ENCODE measurements at regions not wholly inside any gene's neighbourhood (a gene's known extent, or its start where the extent isn't known, plus 50 kb on each side); places are given as distances from the start of the nearest gene placed in this dataset.

GRCh38 chr18:34598120-34598635 is 111.9 kb upstream of the DTNA start:
- peak; percentile 29 for DNase-seq
- dilution Hi-C loops (cut with HindIII; ENCODE audit: low sequenced_read_pairs, unreplicated experiment), result no loop called here
- no CpG with 5 or more reads among the region's 4 CpGs for WGBS, 2 experiments (ENCODE audit: extremely low coverage in 2 of 2, insufficient read length in 1 of 2)
- no peak overlapping the region for H3K9ac ChIP-seq (ENCODE audit: low read depth, low read length)
- H3K23ac ChIP-seq (ENCODE audit: low read depth, low read length), result no peak overlapping the region
- no peak overlapping the region for H3K14ac ChIP-seq (replicated peaks; ENCODE audit: low read depth, low read length)
- H3K27me3 ChIP-seq (ENCODE audit: control insufficient read depth, insufficient read depth, low read length), result peaks cover 2% of the 10 kb centered on the region; the same call in 1 of the 2 replicates
- H3K4me2 ChIP-seq (ENCODE audit: low read depth, low read length), result 0 out of 2 replicates have a peak overlapping the region, but pooled peaks have one; percentile 40
- H2BK120ac ChIP-seq (ENCODE audit: low read depth, low read length), result no peak overlapping the region
- ATAC-seq (ENCODE audit: low read depth), result peak; percentile 9; the same call in 1 of the 2 replicates
- POLR2A ChIA-PET (ENCODE audit: unreplicated experiment), result no interaction called here
- CTCF ChIA-PET, result interaction anchor here (0.6 kb wide), 1 partner anchor 235 kb away, joined by 3 read pairs; no protein-coding TSS in a partner anchor
- H2AFZ ChIP-seq (replicated peaks; ENCODE audit: low read length, poor library complexity), result no peak overlapping the region
- no peak overlapping the region for H3K4ac ChIP-seq (ENCODE audit: low read depth, low read length)
- H2AK5ac ChIP-seq (ENCODE audit: low read depth, low read length), result no peak overlapping the region
- H3K9me3 ChIP-seq (ENCODE audit: control insufficient read depth, insufficient read depth, low read length), result no peaks in the 10 kb centered on the region
- TF ChIP-seq NFE2L2 (IDR thresholded peaks at IDR 0.05; ENCODE audit: low read depth, low read length) (no peak), POLR2A (IDR thresholded peaks at IDR 0.05; ENCODE audit: low read depth, low read length) (no peak), RCOR1 (IDR thresholded peaks at IDR 0.05; ENCODE audit: insufficient replicate concordance, low read length) (no peak), MAFK (IDR thresholded peaks at IDR 0.05; ENCODE audit: low read depth, low read length) (peak; percentile 36; the same call in 1 of the 2 replicates), FOS (IDR thresholded peaks at IDR 0.05; ENCODE audit: low read depth, low read length) (no peak), CEBPB (IDR thresholded peaks at IDR 0.05; ENCODE audit: low read depth, low read length) (no peak), CTCF (conservative IDR thresholded peaks at IDR 0.05; ENCODE audit: low read depth, low read length) (no peak), MXI1 (IDR thresholded peaks at IDR 0.05; ENCODE audit: borderline replicate concordance, low read depth, low read length) (no peak)
- no peak overlapping the region for H3K56ac ChIP-seq (ENCODE audit: extremely low read depth, insufficient read depth, low read length)
- H3K27ac ChIP-seq (ENCODE audit: insufficient read depth, low read length), result peak overlapping the region; percentile 9; the same call in 1 of the 2 replicates
- no peak overlapping the region for H3K18ac ChIP-seq (ENCODE audit: low read depth, low read length)
- H4K5ac ChIP-seq (ENCODE audit: low read depth, low read length), result no peak overlapping the region
- BruUV-seq (replicated peaks), result no TSS peak
- H4K91ac ChIP-seq (ENCODE audit: insufficient read depth, low read depth, low read length), result no peak overlapping the region
- H2BK15ac ChIP-seq (ENCODE audit: low read depth, low read length), result no peak overlapping the region
- H3K4me3 ChIP-seq (ENCODE audit: insufficient read depth, low read depth, low read length), result no peak overlapping the region
- no peaks in the 10 kb centered on the region for H3K79me1 ChIP-seq (ENCODE audit: low read depth in 1 of 2, low read length in 2 of 2)
- in situ Hi-C loops (cut with MboI; ENCODE audit: low sequenced_read_pairs), result no loop called here
- H2BK20ac ChIP-seq (ENCODE audit: low read depth, low read length), result no peak overlapping the region
- no peak overlapping the region for H2AK9ac ChIP-seq (replicated peaks; ENCODE audit: low read depth, low read length, poor library complexity)
- no peaks in the 10 kb centered on the region for H4K20me1 ChIP-seq (ENCODE audit: insufficient read depth, low read length)
- no peak overlapping the region for H4K8ac ChIP-seq (ENCODE audit: low read depth in 2 of 2, low read length in 2 of 2)
- H3K36me3 ChIP-seq (ENCODE audit: control insufficient read depth, insufficient read depth, low read length), result no peaks in the 10 kb centered on the region
- intact Hi-C loops (cut with micrococcal nuclease), result loop anchor here (5.0 to 10.0 kb wide), 2 partner anchors 54 to 377 kb away; no protein-coding TSS in a partner anchor
- no peak overlapping the region for H2BK5ac ChIP-seq (ENCODE audit: low read depth, low read length, poor library complexity, severe bottlenecking)
- peaks cover 4% of the 10 kb centered on the region for H3K4me1 ChIP-seq (ENCODE audit: control insufficient read depth, insufficient read depth, low read length)
- H3K9me1 ChIP-seq (ENCODE audit: insufficient read depth, low read length), result no peaks in the 10 kb centered on the region
